Colonic mucosa (tissue), 4 donors: ENCODE measurements at regions not wholly inside any gene's neighbourhood (a gene's known extent, or its start where the extent isn't known, plus 50 kb on each side); places are given as distances from the start of the nearest gene placed in this dataset.
"Not testable (repeated sequence)": the region's sequence is repeated elsewhere in the genome, so short reads cannot be mapped to it uniquely, and the experiment has no call there.

Experiments
- DNase-seq: peaks from one replicate; pipeline ENCODE4 v3.0.0-alpha.2; 2020
- H3K27ac ChIP-seq: fragments of 200-600 bp; one replicate; pipeline ENCODE4 v1.8.0; 2021
- H3K27me3 ChIP-seq: fragments of 200-600 bp; one replicate; pipeline ENCODE4 v1.8.0; 2021
- H3K36me3 ChIP-seq: fragments of 200-600 bp; one replicate; pipeline ENCODE4 v1.8.0; 2021
- H3K4me1 ChIP-seq: fragments of 200-600 bp; one replicate; pipeline ENCODE4 v1.8.0; 2021; ENCODE audit warnings: mild to moderate bottlenecking
- H3K4me3 ChIP-seq: fragments of 200-600 bp; one replicate; pipeline ENCODE4 v1.8.0; 2021
- H3K9ac ChIP-seq, 2 donors: one replicate each; pipeline ENCODE4 v1.7.0; 2013; ENCODE audit warnings: control low read depth in 2 of 2, low read depth in 2 of 2, low read length in 2 of 2
- H3K9me3 ChIP-seq: fragments of 200-600 bp; one replicate; pipeline ENCODE4 v1.8.0; 2021
- intact Hi-C: fragments of 100-400 bp; cut with DNase I; formaldehyde crosslinking; loops from one replicate; pipeline ENCODE4 v1.14.1; 2022
- TF ChIP-seq, protein P1 (sequence below): fragments of 200-600 bp; IDR thresholded peaks from one replicate; pipeline ENCODE4 v1.8.0; 2022; ENCODE audit warnings: antibody characterized with exemption, mild to moderate bottlenecking
- donor health status: healthy.
- donor health status: DM: no; HTN: no; CAD: no.
- donor health status: DM: no; HTN: no; CAD: no.

DNA sequence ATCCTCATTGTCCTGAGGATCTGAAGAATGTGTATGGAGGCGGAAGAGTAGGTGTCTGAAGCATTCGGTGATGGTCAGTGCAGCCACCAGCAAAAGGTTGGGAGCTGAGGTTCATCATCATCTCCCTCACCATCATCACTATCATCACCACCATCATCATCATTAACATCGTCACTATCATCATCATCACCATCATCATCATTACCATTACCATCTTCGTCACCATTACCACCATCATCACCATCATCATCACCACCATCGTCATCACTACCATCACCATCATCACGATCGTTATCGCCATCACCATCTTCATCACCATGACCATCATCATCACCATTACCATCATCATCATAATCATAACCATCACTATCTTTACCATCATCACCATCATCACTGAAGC is 90.8 kb upstream of the TMEM132D start:
- no peaks in the 10 kb centered on the region for H3K4me1 ChIP-seq
- no peak overlapping the region for H3K27ac ChIP-seq
- DNase-seq, result no peak
- no peak overlapping the region for H3K4me3 ChIP-seq
- no peak overlapping the region for H3K9ac ChIP-seq
- no peaks in the 10 kb centered on the region for H3K27me3 ChIP-seq
- no peaks in the 10 kb centered on the region for H3K36me3 ChIP-seq
- no peaks in the 10 kb centered on the region for H3K9me3 ChIP-seq
- intact Hi-C loops, result no loop called here
- TF ChIP-seq, protein P1, sequence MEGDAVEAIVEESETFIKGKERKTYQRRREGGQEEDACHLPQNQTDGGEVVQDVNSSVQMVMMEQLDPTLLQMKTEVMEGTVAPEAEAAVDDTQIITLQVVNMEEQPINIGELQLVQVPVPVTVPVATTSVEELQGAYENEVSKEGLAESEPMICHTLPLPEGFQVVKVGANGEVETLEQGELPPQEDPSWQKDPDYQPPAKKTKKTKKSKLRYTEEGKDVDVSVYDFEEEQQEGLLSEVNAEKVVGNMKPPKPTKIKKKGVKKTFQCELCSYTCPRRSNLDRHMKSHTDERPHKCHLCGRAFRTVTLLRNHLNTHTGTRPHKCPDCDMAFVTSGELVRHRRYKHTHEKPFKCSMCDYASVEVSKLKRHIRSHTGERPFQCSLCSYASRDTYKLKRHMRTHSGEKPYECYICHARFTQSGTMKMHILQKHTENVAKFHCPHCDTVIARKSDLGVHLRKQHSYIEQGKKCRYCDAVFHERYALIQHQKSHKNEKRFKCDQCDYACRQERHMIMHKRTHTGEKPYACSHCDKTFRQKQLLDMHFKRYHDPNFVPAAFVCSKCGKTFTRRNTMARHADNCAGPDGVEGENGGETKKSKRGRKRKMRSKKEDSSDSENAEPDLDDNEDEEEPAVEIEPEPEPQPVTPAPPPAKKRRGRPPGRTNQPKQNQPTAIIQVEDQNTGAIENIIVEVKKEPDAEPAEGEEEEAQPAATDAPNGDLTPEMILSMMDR, result no peak

DNA sequence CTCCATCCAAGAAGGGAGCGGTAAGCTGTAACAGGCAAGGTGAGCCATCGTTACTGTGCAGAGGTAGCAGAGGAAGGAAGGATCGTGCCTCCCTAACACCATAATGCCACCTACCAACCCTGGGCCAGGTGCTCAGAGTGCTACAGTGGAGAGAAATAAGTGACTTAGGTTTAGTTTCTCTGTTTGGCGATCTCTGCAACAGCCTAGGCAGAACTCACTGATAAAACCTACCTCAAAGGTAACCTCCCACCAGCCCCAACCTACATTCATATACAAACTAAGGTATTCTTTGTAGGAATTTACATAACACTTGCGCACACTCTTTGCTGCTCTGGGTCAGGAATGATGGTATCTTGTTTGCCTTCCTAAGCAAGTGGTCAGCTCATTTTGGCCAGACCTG is 93.4 kb upstream of the TMEM132D start:
- intact Hi-C loops, result no loop called here

DNA sequence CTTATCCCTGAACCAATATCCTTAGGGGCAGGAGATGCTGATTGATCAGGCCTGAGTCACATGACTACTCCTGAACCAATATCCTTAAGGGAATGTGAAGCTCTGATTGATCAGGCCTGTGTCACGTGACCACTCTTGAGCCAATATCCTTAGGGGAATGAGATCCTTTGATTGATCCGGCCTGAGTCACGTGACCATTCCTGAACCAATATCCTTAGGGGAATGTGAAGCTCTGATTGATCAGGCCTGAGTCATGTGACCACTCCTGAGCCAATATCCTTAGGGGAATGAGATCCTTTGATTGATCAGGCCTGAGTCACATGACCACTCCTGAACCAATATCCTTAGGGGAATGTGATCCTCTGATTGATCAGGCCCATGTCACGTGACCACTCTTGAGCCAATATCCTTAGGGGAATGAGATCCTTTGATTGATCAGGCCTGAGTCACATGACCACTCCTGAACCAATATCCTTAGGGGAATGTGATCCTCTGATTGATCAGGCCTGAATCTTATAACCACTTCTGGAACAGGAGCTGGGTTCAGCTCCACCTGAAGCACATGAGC is 100.6 kb upstream of the TMEM132D start:
- H3K27me3 ChIP-seq, H3K9me3 ChIP-seq, DNase-seq, H3K4me3 ChIP-seq, intact Hi-C loops, H3K9ac ChIP-seq, H3K4me1 ChIP-seq, H3K36me3 ChIP-seq, H3K27ac ChIP-seq: not testable (repeated sequence)

More for the DNA sequence above, 93.4 kb upstream of the TMEM132D start:
- H3K4me3 ChIP-seq, result no peak overlapping the region
- H3K9me3 ChIP-seq, result no peaks in the 10 kb centered on the region
- H3K27ac ChIP-seq, result no peak overlapping the region
- no peak overlapping the region for H3K9ac ChIP-seq
- no peak for DNase-seq
- no peaks in the 10 kb centered on the region for H3K27me3 ChIP-seq
- H3K4me1 ChIP-seq, result no peaks in the 10 kb centered on the region
- H3K36me3 ChIP-seq, result no peaks in the 10 kb centered on the region
- TF ChIP-seq, protein P1, result no peak

DNA sequence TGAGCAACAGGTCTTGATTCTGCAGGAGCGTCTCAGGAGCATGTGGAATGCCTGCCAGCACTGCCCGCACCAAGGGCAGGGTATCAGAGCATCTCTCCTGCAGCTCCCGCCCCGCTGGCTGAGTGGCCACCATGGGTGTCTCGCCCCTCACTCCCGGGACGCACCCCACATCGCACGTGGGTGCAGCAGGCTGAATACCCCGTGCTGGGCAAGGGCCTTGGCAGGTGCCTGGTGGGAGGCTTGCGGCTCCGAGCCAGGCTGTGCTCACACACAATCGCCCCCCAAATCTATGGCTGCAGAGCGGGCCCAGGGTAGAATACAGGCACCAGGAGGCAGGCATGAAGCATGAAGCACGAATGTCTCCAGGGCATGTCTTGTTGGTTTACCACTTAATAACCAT is 103.9 kb upstream of the TMEM132D start:
- Histone ChIP-seq H3K27me3 (no peaks in the 10 kb centered on the region), H3K4me1 (no peaks in the 10 kb centered on the region), H3K36me3 (no peaks in the 10 kb centered on the region), H3K9me3 (no peaks in the 10 kb centered on the region), H3K9ac (no peak overlapping the region), H3K27ac (no peak overlapping the region), H3K4me3 (no peak overlapping the region)
- intact Hi-C loops, result no loop called here
- TF ChIP-seq, protein P1, result no peak
- no peak for DNase-seq

DNA sequence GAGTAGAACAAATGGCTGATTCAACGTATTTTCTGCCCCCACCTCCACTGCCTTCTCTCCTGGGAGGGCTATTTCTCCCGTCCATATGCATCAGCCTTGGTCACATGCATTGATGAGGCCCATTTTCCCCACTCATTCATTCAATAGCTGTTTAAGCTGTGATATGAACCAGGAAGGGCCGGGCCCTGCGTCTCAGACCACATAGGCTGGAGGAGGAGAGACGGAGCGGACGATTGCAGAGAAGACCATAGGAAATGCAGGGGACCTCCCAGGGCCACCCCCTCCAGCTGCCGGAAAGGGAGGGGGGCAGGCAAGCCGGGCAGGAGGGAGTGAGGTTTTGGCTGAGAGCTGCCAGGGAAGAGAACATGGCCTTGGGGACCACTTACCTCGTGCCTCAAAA is 104.4 kb upstream of the TMEM132D start:
- H3K9me3 ChIP-seq, result no peaks in the 10 kb centered on the region
- no peak for DNase-seq
- no peaks in the 10 kb centered on the region for H3K4me1 ChIP-seq
- H3K27ac ChIP-seq, result no peak overlapping the region
- H3K27me3 ChIP-seq, result no peaks in the 10 kb centered on the region
- no peak overlapping the region for H3K9ac ChIP-seq
- H3K4me3 ChIP-seq, result no peak overlapping the region
- TF ChIP-seq, protein P1, result no peak
- no peaks in the 10 kb centered on the region for H3K36me3 ChIP-seq
- intact Hi-C loops, result no loop called here

DNA sequence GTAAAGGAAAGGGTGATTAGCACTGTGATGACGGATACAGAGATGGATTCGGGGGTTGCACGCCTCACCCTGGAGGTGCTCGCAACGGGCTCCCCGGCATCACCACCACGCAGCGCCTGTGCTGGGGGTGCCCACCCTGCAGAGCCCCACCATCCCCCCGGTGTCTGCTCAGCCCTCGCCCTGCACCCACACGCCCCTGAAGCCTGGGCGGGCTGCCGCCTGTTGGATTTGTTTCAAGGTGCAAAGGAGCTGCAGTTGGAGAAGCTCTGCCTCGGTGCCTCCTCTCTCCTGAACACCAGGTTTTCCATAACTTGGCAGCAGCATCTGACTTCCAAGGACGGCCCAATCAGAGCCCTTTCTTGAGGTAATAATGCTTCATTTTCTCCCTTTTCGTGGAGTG is 106.1 kb upstream of the TMEM132D start:
- no peaks in the 10 kb centered on the region for H3K36me3 ChIP-seq
- no peak overlapping the region for H3K9ac ChIP-seq
- H3K9me3 ChIP-seq, result no peaks in the 10 kb centered on the region
- H3K4me1 ChIP-seq, result no peaks in the 10 kb centered on the region
- no peak for DNase-seq
- H3K27ac ChIP-seq, result no peak overlapping the region
- TF ChIP-seq, protein P1, result no peak
- H3K4me3 ChIP-seq, result no peak overlapping the region
- no peaks in the 10 kb centered on the region for H3K27me3 ChIP-seq
- intact Hi-C loops, result loop anchor here (10.0 kb wide), 1 partner anchor 1745 kb away; the partner anchor contains the start of gene TMEM132C
